ENCODE measurements at regions not wholly inside any gene's neighbourhood (a gene's known extent, or its start where the extent isn't known, plus 50 kb on each side); places are given as distances from the start of the nearest gene placed in this dataset.

- TF ChIP-seq CTCF (IDR thresholded peaks at IDR 0.05) (no peak), EP300 (IDR thresholded peaks at IDR 0.05) (no peak), POLR2A (IDR thresholded peaks at IDR 0.05; ENCODE audit: low read depth) (no peak), POLR2AphosphoS5 (IDR thresholded peaks at IDR 0.05) (no peak)
Measured at GRCh38 chr1:4022715-4023114, 122.6 kb upstream of the C1orf174 start.
